GM12865 (cell line): ENCODE measurements at regions not wholly inside any gene's neighbourhood (a gene's known extent, or its start where the extent isn't known, plus 50 kb on each side); places are given as distances from the start of the nearest gene placed in this dataset.

Experiments used
- DNase-seq: peaks from one replicate; pipeline ENCODE4 v3.0.0; 2010; ENCODE audit warnings: low read depth
- H3K4me3 ChIP-seq: 2 replicates; pipeline ENCODE4 v1.5.1; 2011; ENCODE audit warnings: mild to moderate bottlenecking, low read depth, low read length, control low read depth
- TF ChIP-seq, protein P1 (sequence below): IDR thresholded peaks from 2 replicates; pipeline ENCODE4 v1.5.1; 2011; ENCODE audit warnings: low read length, control low read depth, low read depth, inconsistent platforms; ENCODE audit not compliant: insufficient read depth; ENCODE audit errors: missing control alignments

GRCh38 chr22:49251371-49251770 lies 576.3 kb downstream of the BRD1 start:
- TF ChIP-seq, protein P1, sequence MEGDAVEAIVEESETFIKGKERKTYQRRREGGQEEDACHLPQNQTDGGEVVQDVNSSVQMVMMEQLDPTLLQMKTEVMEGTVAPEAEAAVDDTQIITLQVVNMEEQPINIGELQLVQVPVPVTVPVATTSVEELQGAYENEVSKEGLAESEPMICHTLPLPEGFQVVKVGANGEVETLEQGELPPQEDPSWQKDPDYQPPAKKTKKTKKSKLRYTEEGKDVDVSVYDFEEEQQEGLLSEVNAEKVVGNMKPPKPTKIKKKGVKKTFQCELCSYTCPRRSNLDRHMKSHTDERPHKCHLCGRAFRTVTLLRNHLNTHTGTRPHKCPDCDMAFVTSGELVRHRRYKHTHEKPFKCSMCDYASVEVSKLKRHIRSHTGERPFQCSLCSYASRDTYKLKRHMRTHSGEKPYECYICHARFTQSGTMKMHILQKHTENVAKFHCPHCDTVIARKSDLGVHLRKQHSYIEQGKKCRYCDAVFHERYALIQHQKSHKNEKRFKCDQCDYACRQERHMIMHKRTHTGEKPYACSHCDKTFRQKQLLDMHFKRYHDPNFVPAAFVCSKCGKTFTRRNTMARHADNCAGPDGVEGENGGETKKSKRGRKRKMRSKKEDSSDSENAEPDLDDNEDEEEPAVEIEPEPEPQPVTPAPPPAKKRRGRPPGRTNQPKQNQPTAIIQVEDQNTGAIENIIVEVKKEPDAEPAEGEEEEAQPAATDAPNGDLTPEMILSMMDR: no peak
- no peak overlapping the region for H3K4me3 ChIP-seq
- no peak for DNase-seq

GRCh38 chr22:49247194-49247924 lies 580.3 kb downstream of the BRD1 start:
- TF ChIP-seq, protein P1: no peak
- no peak overlapping the region for H3K4me3 ChIP-seq
- no peak for DNase-seq

- TF ChIP-seq, protein P1: no peak
- H3K4me3 ChIP-seq: no peak overlapping the region
- no peak for DNase-seq
These were observed 582.9 kb downstream of the BRD1 start for GRCh38 chr22:49244466-49245420.

GRCh38 chr22:49243965-49244364 lies 583.7 kb downstream of the BRD1 start:
- H3K4me3 ChIP-seq: no peak overlapping the region
- DNase-seq: no peak
- TF ChIP-seq, protein P1: no peak

GRCh38 chr22:49243335-49243734 lies 584.3 kb downstream of the BRD1 start:
- TF ChIP-seq, protein P1: no peak
- no peak for DNase-seq
- no peak overlapping the region for H3K4me3 ChIP-seq

- TF ChIP-seq, protein P1: no peak
- no peak for DNase-seq
- H3K4me3 ChIP-seq: no peak overlapping the region
These were observed 585.2 kb downstream of the BRD1 start for GRCh38 chr22:49242480-49242879.
